ENCODE measurements at regions not wholly inside any gene's neighbourhood (a gene's known extent, or its start where the extent isn't known, plus 50 kb on each side); places are given as distances from the start of the nearest gene placed in this dataset.
A peak's percentile ranks its signal among the peaks of the same experiment; 100 is the strongest.
"Not testable (repeated sequence)": the region's sequence is repeated elsewhere in the genome, so short reads cannot be mapped to it uniquely, and the experiment has no call there.

DNA sequence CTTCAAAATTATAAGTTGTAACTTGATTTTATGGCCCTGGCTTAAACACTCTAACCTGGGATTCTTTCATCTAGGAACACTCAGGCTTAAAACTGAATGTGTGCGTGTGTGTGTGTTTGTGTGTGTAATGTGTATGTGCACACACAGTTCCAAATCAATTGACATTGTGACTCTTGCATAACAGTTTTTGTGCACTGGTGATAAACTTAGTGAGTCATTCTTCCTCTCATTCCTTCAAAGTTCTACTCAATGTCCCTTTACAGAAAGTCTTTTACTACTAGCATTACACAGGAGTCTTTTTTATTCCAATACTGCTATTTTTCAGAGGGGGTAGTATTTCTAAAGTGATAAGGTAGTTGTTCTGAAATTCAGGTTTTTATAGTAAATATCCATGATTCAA is 943.6 kb downstream of the KCNT2 start:
- DNase-seq = peak; percentile 6
- in situ Hi-C loops (cut with HindIII; ENCODE audit: low pct_ligation_motif_present, low pct_unique_long_range_greater_than_20kb, low sequenced_read_pairs) = no loop called here

DNA sequence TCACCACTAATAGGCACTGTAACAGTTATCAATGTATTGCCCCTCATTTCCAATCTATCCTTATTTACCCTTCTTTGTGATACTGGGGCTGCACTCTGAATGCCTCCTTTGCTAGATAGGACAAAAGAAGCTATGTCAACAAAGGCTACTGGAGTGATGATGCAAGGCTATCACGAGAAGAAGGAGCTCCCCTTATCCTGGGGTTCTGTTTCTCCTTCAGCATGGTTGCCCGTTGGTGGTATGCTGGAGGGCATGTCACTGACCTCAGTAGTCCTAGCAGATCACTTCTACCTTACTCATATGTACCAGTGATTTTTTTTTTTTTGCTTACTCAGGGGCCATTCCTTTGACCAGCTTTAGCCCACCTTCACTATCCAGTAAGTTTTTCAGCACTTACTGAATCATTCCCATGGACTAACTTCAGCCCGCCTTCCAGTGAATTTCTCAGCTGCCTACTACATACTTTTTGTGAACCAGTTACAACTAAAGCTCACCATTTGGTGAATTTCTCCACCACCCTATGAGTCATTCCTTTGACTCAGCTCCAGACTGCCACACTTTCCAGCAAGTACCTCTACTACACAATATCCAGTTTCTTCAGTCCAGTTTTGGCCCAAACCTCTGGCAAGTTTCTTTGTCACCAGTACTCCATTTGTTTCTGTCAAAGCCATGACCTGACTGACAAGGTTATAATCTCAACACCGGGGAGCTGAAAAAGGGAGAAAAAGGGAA is 944.5 kb downstream of the KCNT2 start:
- DNase-seq = peak; percentile 52
- in situ Hi-C loops (cut with HindIII; ENCODE audit: low pct_ligation_motif_present, low pct_unique_long_range_greater_than_20kb, low sequenced_read_pairs) = no loop called here

DNA sequence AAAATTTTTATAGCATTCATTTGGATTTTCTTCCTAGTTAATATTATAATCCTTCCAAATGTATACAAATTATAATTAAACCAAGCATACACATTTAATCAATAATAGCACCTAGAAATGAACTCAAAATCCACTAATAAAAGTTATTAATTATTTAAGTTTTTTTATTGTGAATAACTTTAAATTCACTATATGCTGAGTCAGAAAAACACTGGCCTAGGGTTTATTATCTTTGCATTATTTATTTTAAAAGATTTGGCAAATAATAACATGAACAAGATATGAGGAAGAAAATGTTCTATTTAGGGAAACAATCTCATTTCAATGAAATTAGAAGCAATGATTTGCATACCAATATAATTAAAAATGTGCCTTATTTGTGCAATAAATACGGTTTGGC is 951.5 kb downstream of the KCNT2 start:
- DNase-seq = no peak
- in situ Hi-C loops (cut with HindIII; ENCODE audit: low pct_ligation_motif_present, low pct_unique_long_range_greater_than_20kb, low sequenced_read_pairs) = no loop called here

DNA sequence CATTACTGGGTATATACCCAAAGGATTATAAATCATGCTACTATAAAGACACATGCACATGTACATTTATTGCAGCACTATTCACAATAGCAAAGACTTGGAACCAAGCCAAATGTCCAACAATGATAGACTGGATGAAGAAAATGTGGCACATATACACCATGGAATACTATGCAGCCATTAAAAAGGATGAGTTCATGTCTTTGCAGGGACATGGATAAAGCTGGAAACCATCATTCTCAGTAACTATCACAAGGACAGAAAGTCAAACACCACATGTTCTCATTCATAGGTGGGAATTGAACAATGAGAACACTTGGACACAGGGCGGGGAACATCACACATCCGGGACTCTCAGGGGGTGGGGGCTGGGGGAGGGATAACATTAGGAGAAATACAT is 959.4 kb downstream of the KCNT2 start:
- in situ Hi-C loops (cut with HindIII; ENCODE audit: low pct_ligation_motif_present, low pct_unique_long_range_greater_than_20kb, low sequenced_read_pairs); DNase-seq: not testable (repeated sequence)

DNA sequence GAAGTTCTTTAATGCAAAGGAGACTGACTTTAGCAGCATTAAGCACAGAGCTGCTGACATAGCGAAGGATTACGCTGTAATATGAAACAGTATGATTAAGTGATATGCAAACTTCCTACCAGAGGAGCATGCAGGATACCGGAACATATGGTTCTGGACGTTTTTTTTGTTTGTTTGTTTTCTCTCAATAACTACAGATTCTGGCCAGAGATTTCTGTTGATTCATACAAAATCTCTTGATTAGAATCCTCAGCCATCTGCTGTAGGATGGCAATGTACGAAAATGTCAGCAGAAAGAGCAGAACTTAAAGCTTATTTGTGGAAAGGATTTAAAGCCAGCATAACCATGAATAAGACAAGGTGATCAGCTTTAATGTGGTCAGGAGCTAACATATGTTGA is 970.7 kb downstream of the KCNT2 start:
- in situ Hi-C loops (cut with HindIII; ENCODE audit: low pct_ligation_motif_present, low pct_unique_long_range_greater_than_20kb, low sequenced_read_pairs) = no loop called here
- no peak for DNase-seq

DNA sequence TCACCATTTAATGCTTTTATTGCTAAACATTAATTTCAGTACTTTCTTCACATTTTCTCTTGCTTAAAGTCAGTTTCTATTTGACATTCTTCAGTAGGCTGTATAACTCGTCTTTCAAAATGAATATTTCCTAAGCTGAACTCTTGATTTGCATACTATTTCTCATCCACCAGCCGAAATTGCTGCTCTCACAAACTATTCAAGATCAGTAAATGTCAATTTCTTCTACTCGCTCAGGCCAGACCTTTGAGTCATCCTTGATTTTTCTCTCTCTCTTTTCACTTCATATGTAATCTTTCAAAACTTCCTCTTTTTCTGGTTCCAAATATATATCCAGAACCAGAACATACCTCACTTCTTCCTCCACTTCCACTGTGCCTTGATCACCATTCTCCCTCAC is 990.0 kb downstream of the KCNT2 start:
- in situ Hi-C loops (cut with HindIII; ENCODE audit: low pct_ligation_motif_present, low pct_unique_long_range_greater_than_20kb, low sequenced_read_pairs) = no loop called here
- no peak for DNase-seq

DNA sequence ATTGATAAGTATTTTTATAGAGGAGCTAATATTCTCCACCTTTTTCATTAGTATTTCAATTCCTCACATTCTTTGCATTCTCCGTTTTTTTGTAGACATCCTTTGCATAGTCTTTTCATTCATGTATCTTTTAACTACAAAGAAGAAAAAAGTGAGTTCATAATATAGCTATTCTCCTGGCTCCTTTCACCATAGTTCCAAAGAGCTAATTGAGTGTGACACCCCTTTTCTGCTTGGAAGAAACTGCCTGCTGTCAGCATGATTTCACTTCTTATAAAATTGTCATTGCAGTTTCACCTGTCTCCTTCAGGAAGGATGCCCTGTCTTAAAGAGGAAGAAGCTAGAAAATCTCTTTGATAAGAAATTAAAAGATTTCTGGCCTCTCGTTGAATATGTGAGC is 991.1 kb downstream of the KCNT2 start:
- in situ Hi-C loops (cut with HindIII; ENCODE audit: low pct_ligation_motif_present, low pct_unique_long_range_greater_than_20kb, low sequenced_read_pairs) = no loop called here

DNA sequence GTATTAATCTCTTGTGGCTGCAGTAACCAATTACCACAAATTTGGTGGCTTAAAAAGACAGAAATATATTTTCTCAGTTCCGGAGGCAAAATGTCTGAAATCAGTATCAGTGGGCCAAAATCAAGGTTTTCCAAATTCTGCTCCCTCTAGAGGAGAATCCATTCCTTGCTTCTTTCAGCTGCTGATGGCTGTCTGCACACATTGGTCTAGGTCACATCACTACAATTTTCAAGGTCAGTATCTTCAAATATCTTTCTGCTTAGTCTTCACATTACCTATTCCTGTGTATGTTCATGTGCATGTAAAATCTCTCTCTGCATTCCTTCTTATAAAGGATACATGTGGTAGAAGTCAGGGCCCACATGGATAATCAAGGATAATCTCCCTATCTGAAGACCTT is 999.4 kb downstream of the KCNT2 start:
- DNase-seq = no peak
- in situ Hi-C loops (cut with HindIII; ENCODE audit: low pct_ligation_motif_present, low pct_unique_long_range_greater_than_20kb, low sequenced_read_pairs) = no loop called here

More for the DNA sequence above, 991.1 kb downstream of the KCNT2 start:
- no peak for DNase-seq

DNA sequence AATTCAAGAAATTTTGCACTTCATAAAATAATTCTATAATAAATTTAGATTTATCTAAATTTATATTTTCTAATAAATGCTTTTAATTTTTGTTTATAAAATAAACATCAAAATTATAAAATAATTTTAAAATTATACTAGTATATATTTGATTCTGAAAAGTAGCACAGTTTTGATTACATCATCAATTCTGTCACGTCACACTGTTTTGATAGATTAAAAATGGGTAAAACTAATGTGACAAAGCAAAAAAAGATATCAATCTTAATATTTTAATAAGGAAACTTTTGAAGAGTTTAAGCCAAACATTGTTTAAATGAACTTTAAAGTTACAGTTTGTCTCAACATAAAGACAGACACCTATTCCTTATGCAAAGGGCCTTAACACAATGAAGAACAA is 1001.8 kb downstream of the KCNT2 start:
- in situ Hi-C loops (cut with HindIII; ENCODE audit: low pct_ligation_motif_present, low pct_unique_long_range_greater_than_20kb, low sequenced_read_pairs) = no loop called here
- no peak for DNase-seq

DNA sequence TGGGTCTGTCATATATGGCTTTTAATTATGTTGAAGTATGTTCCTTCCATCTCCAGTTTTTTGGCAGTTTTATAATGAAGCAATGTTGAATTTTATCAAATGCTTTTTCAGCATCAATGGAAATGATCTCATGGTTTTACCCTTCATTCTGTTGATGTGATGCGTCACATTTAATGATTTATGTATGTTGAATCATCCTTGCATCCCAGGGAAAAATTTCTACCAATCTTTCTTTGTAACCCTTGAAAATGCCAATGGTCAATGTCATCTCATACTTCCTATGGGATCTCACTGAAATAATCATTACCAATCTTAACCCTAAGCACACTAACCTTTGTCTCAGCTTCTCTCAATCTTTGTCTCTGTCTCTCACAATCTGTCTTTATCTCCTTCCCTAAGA is 1004.0 kb downstream of the KCNT2 start:
- peak; percentile 51 for DNase-seq
- in situ Hi-C loops (cut with HindIII; ENCODE audit: low pct_ligation_motif_present, low pct_unique_long_range_greater_than_20kb, low sequenced_read_pairs) = no loop called here

DNA sequence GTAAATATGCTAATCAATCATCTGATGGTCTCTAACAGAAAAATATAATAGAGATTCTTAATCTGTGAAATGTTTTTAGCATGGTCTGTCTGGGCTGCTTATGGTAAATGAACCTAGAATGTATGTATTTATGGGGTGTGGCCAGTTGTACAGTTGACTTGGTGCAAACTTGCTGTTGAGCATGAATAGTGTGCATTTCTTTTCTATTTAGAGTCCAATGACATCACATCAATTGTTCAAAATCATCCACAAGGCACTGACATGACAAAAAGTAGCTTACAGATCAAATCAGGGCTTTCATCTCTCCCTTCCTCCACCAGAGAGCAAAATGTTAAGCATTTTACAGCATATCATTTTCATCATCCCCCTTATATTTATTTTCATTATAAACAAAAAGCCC is 1010.3 kb downstream of the KCNT2 start:
- in situ Hi-C loops (cut with HindIII; ENCODE audit: low pct_ligation_motif_present, low pct_unique_long_range_greater_than_20kb, low sequenced_read_pairs) = no loop called here
- no peak for DNase-seq

DNA sequence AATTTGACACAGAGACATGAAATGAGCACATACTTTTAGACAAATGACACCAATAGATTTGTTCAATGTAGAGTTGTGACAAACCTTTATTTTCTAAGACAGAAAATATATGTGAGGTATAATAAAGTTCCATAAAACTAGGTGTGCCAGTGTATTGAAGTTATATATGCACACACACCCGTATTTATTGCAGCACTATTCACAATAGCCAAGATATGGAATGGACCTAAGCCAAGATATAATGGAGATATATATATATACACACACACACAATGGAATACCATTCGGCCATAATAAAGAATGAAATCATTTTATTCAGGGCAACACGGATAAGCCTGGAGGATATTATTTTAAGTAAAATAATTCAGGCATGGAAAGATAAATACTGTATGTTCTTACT is 1013.5 kb downstream of the KCNT2 start:
- no peak for DNase-seq
- in situ Hi-C loops (cut with HindIII; ENCODE audit: low pct_ligation_motif_present, low pct_unique_long_range_greater_than_20kb, low sequenced_read_pairs) = no loop called here

DNA sequence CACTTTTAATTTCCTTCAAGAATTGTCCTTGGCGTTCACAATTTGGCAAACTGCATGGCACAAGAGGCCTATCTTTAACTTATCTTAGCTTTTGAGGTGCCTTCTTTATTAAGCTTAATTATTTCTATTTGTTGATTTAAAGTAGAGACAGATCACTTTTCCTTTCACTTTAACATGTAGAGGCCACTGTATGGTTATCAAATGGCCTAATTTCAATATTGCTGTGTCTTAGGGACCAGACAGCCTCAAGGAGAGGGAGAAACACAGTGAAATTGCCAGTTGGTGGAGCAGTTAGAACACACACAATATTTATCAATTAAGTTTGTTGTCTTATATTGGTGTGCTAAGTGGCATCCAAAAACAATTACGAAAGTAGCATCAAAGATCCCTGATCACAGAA is 1013.9 kb downstream of the KCNT2 start:
- in situ Hi-C loops (cut with HindIII; ENCODE audit: low pct_ligation_motif_present, low pct_unique_long_range_greater_than_20kb, low sequenced_read_pairs) = no loop called here
- DNase-seq = no peak

DNA sequence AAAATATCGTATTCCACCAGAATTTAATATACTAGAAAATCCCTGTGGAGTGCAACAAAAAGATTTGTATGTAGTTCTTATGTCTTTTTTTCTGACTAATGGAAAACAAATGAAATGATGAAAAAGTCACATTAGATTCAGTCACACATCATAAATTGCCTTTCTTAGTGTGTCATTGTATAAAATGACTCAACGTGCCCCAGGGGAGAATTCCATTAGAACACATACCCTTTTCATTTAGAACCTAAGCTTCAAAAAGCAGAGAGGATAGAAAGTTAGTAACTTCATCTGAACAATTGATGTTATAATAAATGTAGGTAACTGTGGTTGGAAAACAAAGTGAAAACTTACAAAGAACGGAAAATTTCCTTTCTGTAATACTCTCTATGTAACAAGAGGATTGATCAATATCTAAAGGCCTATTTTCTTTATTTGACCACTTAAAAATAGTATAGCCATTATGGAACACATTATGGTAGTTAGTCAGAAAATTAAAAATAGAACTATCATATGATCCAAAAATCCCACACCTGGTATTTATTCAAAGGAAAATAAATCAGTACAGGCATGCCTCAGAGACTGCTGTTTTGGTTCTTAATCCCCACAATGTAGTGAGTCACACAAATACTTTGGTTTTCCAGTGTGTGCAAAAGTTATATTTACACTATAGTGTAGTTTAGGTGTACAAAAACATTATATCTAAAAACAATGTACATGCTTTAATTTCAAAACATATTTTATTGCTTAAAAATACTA is 1016.1 kb downstream of the KCNT2 start:
- peak; percentile 62 for DNase-seq
- in situ Hi-C loops (cut with HindIII; ENCODE audit: low pct_ligation_motif_present, low pct_unique_long_range_greater_than_20kb, low sequenced_read_pairs) = no loop called here

DNA sequence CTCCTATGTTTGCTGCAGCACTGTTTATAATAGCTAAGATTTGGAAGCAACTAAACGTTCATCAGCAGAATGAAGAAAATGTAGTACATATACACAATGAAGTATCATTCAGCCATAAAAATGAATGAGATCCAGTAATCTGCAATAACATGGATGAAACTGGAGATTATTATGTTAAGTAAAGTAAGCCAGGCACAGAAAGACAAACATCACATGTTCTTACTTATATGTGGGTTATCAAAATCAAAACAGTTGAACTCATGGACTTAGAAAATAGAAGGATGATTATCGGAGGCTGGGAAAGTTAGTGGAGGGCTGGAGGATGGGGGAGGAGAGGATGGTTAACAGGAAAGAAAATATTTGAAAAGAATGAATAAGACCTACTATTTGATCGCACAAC is 1017.6 kb downstream of the KCNT2 start:
- in situ Hi-C loops (cut with HindIII; ENCODE audit: low pct_ligation_motif_present, low pct_unique_long_range_greater_than_20kb, low sequenced_read_pairs) = no loop called here
- DNase-seq = no peak

DNA sequence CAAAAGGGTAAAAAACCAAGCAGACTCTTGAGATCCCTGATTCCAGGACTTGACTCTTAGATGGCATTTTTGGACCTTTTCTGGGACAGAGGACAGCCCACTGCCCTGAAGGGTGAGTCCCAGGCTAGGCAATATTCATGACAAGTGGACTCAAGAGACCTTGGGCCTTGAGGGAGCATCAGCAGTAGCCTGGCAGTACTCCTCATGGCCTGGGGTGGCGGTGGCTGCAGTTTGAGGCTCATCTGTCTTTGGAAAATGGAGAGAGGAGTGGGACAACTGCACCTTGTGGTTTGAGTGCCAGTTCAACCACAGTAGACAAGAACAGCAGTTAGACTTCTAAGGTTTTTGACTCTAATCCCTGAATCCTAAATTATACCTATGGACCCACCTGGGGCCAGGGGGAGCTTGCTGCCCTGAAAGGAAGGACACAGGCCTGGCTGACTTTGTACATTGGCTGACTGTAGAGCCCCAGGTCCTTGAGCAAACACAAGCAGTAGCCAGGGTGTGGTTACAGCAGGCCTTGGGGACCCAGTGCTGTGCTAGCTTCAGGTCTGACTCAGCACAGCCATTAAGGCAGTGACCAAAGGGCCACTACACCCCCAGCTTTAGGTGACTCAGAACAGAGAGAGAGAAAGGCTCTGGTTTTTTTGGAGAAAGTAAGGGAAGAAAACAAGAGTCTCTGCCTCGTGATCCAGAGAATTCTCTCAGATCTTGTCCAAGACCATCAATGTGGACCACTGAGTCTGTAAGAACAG is 1023.2 kb downstream of the KCNT2 start:
- no peak for DNase-seq
- in situ Hi-C loops (cut with HindIII; ENCODE audit: low pct_ligation_motif_present, low pct_unique_long_range_greater_than_20kb, low sequenced_read_pairs) = no loop called here

DNA sequence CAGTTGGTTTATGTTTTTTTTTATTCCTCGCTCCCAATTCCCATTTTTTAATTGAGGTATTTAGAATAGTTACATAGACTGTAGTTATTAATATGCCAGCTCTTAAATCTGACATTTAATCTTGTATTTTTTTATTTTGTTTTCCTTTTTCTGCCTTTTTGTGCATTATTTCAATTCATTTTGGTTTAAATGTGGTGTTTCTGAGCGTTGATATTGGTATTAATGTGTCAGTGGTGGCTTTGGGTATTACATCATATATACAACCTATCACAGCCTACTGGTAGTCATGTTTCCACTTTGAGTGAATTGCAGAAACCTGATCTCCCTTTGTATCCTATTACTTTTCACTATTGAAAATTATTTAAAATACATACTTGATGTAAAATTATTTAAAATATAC is 1027.3 kb downstream of the KCNT2 start:
- no peak for DNase-seq

DNA sequence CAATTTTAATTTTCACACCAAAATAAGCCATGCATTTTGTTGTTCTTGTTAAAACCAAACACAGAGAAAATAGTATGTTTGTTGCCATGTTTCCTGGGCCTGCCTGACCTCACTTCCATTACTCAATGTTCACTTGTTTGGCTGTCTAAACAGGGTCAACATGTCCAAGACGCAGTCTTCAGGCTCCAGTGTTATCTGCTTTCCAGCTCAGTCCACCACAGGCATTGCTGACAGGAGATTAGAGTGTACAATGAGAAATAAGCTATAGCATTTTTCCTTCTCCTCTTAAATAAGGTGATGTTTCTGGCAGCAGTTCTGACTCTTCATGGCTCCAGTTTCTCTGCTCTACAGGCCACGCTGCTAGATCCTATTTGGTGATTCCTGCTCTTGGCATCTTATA is 1030.5 kb downstream of the KCNT2 start:
- in situ Hi-C loops (cut with HindIII; ENCODE audit: low pct_ligation_motif_present, low pct_unique_long_range_greater_than_20kb, low sequenced_read_pairs) = no loop called here
- no peak for DNase-seq

More for the DNA sequence above, 1027.3 kb downstream of the KCNT2 start:
- in situ Hi-C loops (cut with HindIII; ENCODE audit: low pct_ligation_motif_present, low pct_unique_long_range_greater_than_20kb, low sequenced_read_pairs) = no loop called here

DNA sequence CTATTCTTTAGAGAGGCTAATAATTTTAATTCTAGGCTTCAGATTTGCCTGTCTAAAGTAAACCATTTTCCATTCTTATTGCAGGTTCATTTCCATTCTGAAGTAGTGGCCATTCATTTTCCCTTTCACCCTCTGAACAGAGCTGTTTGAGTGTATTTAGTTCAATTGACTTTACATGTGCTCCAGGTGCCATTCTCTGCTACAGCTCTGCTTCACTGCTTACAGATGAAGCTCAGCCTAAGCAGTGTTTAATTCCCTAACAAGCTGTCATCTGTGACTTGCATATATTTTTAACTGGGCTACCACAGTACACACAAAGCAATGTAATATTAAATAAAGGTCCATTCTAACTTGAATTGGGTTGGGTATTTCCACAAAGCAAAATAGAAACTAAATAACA is 1031.6 kb downstream of the KCNT2 start:
- DNase-seq = no peak
- in situ Hi-C loops (cut with HindIII; ENCODE audit: low pct_ligation_motif_present, low pct_unique_long_range_greater_than_20kb, low sequenced_read_pairs) = no loop called here
